WTC11 (cell line): ENCODE measurements at regions not wholly inside any gene's neighbourhood (a gene's known extent, or its start where the extent isn't known, plus 50 kb on each side); places are given as distances from the start of the nearest gene placed in this dataset.

Experiments
- ATAC-seq: fragments of 200-7000 bp; cut with Tn5 transposase; 2 replicates; pipeline ENCODE4 v1.10.0; 2021; ENCODE audit warnings: mild to moderate bottlenecking, moderate library complexity
- CTCF ChIA-PET: fragments of 300-600 bp; sonication (Branson Sonifier 250); formaldehyde crosslinking; loops from one replicate; lab custom pipeline; 2021; ENCODE audit warnings: antibody characterized with exemption; lab: Charles Lee
- POLR2A ChIA-PET: fragments of 350-600 bp; sonication (Branson Sonifier 250); formaldehyde crosslinking; loops from one replicate; lab custom pipeline; 2021; ENCODE audit warnings: antibody characterized with exemption; lab: Charles Lee
- DNase-seq: peaks from one replicate; pipeline ENCODE4 v3.0.0; 2021; ENCODE audit warnings: low spot score
- H3K27ac Mint-ChIP-seq: 2 replicates; pipeline ENCODE4 v1.8.0; 2021; ENCODE audit warnings: mixed read lengths
- H3K27me3 Mint-ChIP-seq: 2 replicates; pipeline ENCODE4 v1.8.0; 2021; ENCODE audit warnings: low read depth, mild to moderate bottlenecking, moderate library complexity, mixed read lengths
- H3K36me3 Mint-ChIP-seq: 2 replicates; pipeline ENCODE4 v1.8.0; 2021; ENCODE audit warnings: mixed read lengths
- H3K4me1 Mint-ChIP-seq: 2 replicates; pipeline ENCODE4 v1.8.0; 2022; ENCODE audit warnings: mixed read lengths
- H3K4me3 Mint-ChIP-seq: 2 replicates; pipeline ENCODE4 v1.8.0; 2021; ENCODE audit warnings: mild to moderate bottlenecking, moderate library complexity, mixed read lengths
- H3K9me3 Mint-ChIP-seq: 2 replicates; pipeline ENCODE4 v1.8.0; 2021; ENCODE audit warnings: mixed read lengths
- AFF4 ChIP-seq: sonication (generic); formaldehyde crosslinking; IDR thresholded peaks from 2 replicates; pipeline ENCODE4 v1.8.1; 2023; ENCODE audit warnings: mild to moderate bottlenecking, missing genetic modification reagents, borderline replicate concordance
- ATF1 ChIP-seq: sonication (generic); formaldehyde crosslinking; IDR thresholded peaks from 2 replicates; pipeline ENCODE4 v1.8.1; 2023; ENCODE audit warnings: mild to moderate bottlenecking, moderate library complexity, missing genetic modification reagents
- CBFB ChIP-seq: sonication (generic); formaldehyde crosslinking; IDR thresholded peaks from 2 replicates; pipeline ENCODE4 v1.8.1; 2022; ENCODE audit warnings: mild to moderate bottlenecking, low read depth, missing genetic modification reagents
- E2F5 ChIP-seq: sonication (generic); formaldehyde crosslinking; IDR thresholded peaks from 2 replicates; pipeline ENCODE4 v1.8.1; 2022; ENCODE audit warnings: mild to moderate bottlenecking, moderate library complexity, missing genetic modification reagents
- GTF2I ChIP-seq: fragments of 250-450 bp; sonication (Bioruptor Pico); conservative IDR thresholded peaks from 2 replicates; pipeline ENCODE4 v1.4.0; 2021; ENCODE audit warnings: mild to moderate bottlenecking
- NR1H2 ChIP-seq: sonication (generic); formaldehyde crosslinking; IDR thresholded peaks from 2 replicates; pipeline ENCODE4 v1.9.0; 2021; ENCODE audit warnings: mild to moderate bottlenecking, moderate library complexity, missing genetic modification reagents
- SMAD4 ChIP-seq: sonication (generic); formaldehyde crosslinking; IDR thresholded peaks from 2 replicates; pipeline ENCODE4 v1.8.0; 2022; ENCODE audit warnings: mild to moderate bottlenecking, missing genetic modification reagents
- ZNF317 ChIP-seq: sonication (generic); formaldehyde crosslinking; IDR thresholded peaks from 2 replicates; pipeline ENCODE4 v1.8.1; 2023; ENCODE audit warnings: low read depth, mild to moderate bottlenecking, moderate library complexity, missing genetic modification reagents, borderline replicate concordance
- ZNF512 ChIP-seq: sonication (generic); formaldehyde crosslinking; IDR thresholded peaks from 2 replicates; pipeline ENCODE4 v1.8.1; 2022; ENCODE audit warnings: missing genetic modification reagents, borderline replicate concordance
- TF ChIP-seq, protein P1 (sequence below): fragments of 250-450 bp; sonication (Bioruptor Pico); IDR thresholded peaks from 2 replicates; pipeline ENCODE4 v2.1.2; 2022; ENCODE audit warnings: mild to moderate bottlenecking, moderate library complexity
- TF ChIP-seq, protein P2 (sequence below): sonication (generic); formaldehyde crosslinking; IDR thresholded peaks from 2 replicates; pipeline ENCODE4 v1.8.1; 2022; ENCODE audit warnings: low read depth, mild to moderate bottlenecking, moderate library complexity, missing genetic modification reagents, borderline replicate concordance
- TF ChIP-seq, protein P3 (sequence below): fragments of 250-450 bp; sonication (Bioruptor Pico); IDR thresholded peaks from 2 replicates; pipeline ENCODE4 v1.9.0; 2021; ENCODE audit warnings: mild to moderate bottlenecking, borderline replicate concordance
- TF ChIP-seq, protein P4 (sequence below): fragments of 250-450 bp; sonication (Bioruptor Pico); conservative IDR thresholded peaks from 2 replicates; pipeline ENCODE4 v1.9.0; 2021; ENCODE audit warnings: mild to moderate bottlenecking

GRCh38 chr12:94769047-94769420 lies 118.7 kb upstream of the TMCC3 start:
- ATAC-seq (no peak), DNase-seq (no peak)
- no peaks in the 10 kb centered on the region for H3K36me3 Mint-ChIP-seq
- TF ChIP-seq, protein P1, sequence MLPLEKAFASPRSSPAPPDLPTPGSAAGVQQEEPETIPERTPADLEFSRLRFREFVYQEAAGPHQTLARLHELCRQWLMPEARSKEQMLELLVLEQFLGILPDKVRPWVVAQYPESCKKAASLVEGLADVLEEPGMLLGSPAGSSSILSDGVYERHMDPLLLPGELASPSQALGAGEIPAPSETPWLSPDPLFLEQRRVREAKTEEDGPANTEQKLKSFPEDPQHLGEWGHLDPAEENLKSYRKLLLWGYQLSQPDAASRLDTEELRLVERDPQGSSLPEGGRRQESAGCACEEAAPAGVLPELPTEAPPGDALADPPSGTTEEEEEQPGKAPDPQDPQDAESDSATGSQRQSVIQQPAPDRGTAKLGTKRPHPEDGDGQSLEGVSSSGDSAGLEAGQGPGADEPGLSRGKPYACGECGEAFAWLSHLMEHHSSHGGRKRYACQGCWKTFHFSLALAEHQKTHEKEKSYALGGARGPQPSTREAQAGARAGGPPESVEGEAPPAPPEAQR (CRISPR knock-in tag) = no peak
- TF ChIP-seq ZNF317 (CRISPR knock-in tag) (no peak), ZNF512 (CRISPR knock-in tag) (no peak), NR1H2 (CRISPR knock-in tag) (no peak), ATF1 (no peak), CBFB (CRISPR knock-in tag) (no peak), AFF4 (CRISPR knock-in tag) (no peak)
- TF ChIP-seq, protein P2, sequence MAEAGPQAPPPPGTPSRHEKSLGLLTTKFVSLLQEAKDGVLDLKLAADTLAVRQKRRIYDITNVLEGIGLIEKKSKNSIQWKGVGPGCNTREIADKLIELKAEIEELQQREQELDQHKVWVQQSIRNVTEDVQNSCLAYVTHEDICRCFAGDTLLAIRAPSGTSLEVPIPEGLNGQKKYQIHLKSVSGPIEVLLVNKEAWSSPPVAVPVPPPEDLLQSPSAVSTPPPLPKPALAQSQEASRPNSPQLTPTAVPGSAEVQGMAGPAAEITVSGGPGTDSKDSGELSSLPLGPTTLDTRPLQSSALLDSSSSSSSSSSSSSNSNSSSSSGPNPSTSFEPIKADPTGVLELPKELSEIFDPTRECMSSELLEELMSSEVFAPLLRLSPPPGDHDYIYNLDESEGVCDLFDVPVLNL = no peak
- TF ChIP-seq, protein P3, sequence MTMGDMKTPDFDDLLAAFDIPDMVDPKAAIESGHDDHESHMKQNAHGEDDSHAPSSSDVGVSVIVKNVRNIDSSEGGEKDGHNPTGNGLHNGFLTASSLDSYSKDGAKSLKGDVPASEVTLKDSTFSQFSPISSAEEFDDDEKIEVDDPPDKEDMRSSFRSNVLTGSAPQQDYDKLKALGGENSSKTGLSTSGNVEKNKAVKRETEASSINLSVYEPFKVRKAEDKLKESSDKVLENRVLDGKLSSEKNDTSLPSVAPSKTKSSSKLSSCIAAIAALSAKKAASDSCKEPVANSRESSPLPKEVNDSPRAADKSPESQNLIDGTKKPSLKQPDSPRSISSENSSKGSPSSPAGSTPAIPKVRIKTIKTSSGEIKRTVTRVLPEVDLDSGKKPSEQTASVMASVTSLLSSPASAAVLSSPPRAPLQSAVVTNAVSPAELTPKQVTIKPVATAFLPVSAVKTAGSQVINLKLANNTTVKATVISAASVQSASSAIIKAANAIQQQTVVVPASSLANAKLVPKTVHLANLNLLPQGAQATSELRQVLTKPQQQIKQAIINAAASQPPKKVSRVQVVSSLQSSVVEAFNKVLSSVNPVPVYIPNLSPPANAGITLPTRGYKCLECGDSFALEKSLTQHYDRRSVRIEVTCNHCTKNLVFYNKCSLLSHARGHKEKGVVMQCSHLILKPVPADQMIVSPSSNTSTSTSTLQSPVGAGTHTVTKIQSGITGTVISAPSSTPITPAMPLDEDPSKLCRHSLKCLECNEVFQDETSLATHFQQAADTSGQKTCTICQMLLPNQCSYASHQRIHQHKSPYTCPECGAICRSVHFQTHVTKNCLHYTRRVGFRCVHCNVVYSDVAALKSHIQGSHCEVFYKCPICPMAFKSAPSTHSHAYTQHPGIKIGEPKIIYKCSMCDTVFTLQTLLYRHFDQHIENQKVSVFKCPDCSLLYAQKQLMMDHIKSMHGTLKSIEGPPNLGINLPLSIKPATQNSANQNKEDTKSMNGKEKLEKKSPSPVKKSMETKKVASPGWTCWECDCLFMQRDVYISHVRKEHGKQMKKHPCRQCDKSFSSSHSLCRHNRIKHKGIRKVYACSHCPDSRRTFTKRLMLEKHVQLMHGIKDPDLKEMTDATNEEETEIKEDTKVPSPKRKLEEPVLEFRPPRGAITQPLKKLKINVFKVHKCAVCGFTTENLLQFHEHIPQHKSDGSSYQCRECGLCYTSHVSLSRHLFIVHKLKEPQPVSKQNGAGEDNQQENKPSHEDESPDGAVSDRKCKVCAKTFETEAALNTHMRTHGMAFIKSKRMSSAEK (CRISPR knock-in tag) = no peak
- H3K27me3 Mint-ChIP-seq = peaks cover 32% of the 10 kb centered on the region
- no peak overlapping the region for H3K4me3 Mint-ChIP-seq
- peaks cover 38% of the 10 kb centered on the region for H3K4me1 Mint-ChIP-seq
- H3K9me3 Mint-ChIP-seq = peaks cover 7% of the 10 kb centered on the region
- H3K27ac Mint-ChIP-seq = no peak overlapping the region
- CTCF ChIA-PET = interaction anchor here (1.3 kb wide), 2 partner anchors 58 to 106 kb away, joined by 3 to 4 read pairs; no protein-coding TSS in a partner anchor
- POLR2A ChIA-PET = no interaction called here

GRCh38 chr12:94768398-94769046 lies 118.2 kb upstream of the TMCC3 start:
- H3K27ac Mint-ChIP-seq = no peak overlapping the region
- peaks cover 38% of the 10 kb centered on the region for H3K4me1 Mint-ChIP-seq
- CTCF ChIA-PET = interaction anchor here (1.3 kb wide), 2 partner anchors 58 to 106 kb away, joined by 3 to 4 read pairs; no protein-coding TSS in a partner anchor
- DNase-seq (no peak), ATAC-seq (no peak)
- peaks cover 2% of the 10 kb centered on the region for H3K9me3 Mint-ChIP-seq
- POLR2A ChIA-PET = no interaction called here
- no peaks in the 10 kb centered on the region for H3K36me3 Mint-ChIP-seq
- no peak overlapping the region for H3K4me3 Mint-ChIP-seq
- H3K27me3 Mint-ChIP-seq = peaks cover 27% of the 10 kb centered on the region
- no peak for TF ChIP-seq AFF4 (CRISPR knock-in tag)
- TF ChIP-seq, protein P4, sequence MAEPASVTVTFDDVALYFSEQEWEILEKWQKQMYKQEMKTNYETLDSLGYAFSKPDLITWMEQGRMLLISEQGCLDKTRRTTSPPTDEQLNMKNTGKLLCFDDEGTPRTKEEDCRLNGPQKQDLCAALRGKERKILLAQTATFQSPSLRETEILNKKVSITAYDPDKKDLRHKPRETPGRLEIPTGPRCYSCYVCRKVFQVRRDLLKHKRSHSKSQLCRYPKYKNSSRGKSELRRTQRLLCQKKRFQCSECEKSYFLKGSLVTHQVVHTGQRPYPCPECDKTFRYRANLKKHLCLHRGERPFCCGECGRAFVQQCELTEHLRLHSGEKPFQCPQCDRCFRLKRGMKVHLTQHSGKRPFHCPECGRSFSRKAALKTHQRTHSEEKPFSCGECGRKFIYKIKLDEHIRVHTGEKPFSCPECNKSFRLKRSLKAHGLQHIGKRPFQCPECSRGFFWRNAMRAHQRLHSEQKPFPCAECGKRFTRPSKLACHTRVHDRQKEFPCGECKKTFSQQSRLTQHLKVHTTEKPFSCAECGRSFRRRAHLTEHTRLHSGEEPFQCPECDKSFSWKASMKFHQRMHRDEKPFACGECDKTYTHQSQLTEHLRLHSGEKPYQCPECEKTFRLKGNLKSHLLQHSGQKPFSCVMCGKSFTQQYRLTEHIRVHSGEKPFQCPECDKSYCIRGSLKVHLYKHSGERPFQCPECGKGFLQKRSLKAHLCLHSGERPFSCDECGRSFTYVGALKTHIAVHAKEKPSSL (CRISPR knock-in tag) = no peak
- TF ChIP-seq E2F5 (CRISPR knock-in tag) = no peak
- no peak for TF ChIP-seq GTF2I
- TF ChIP-seq SMAD4 (CRISPR knock-in tag) = no peak
